ENCODE measurements at regions not wholly inside any gene's neighbourhood (a gene's known extent, or its start where the extent isn't known, plus 50 kb on each side); places are given as distances from the start of the nearest gene placed in this dataset.

- Mint-ChIP-seq H3K4me1 (ENCODE audit: unreplicated experiment) (peaks cover 6% of the 10 kb centered on the region), H3K27me3 (no peaks in the 10 kb centered on the region), H3K27ac (no peak overlapping the region), H3K9me3 (no peaks in the 10 kb centered on the region), H3K4me3 (no peak overlapping the region), H3K36me3 (no peaks in the 10 kb centered on the region)
- DNase-seq (ENCODE audit: extremely low spot score, unreplicated experiment) = no peak
- TF ChIP-seq, protein P1, sequence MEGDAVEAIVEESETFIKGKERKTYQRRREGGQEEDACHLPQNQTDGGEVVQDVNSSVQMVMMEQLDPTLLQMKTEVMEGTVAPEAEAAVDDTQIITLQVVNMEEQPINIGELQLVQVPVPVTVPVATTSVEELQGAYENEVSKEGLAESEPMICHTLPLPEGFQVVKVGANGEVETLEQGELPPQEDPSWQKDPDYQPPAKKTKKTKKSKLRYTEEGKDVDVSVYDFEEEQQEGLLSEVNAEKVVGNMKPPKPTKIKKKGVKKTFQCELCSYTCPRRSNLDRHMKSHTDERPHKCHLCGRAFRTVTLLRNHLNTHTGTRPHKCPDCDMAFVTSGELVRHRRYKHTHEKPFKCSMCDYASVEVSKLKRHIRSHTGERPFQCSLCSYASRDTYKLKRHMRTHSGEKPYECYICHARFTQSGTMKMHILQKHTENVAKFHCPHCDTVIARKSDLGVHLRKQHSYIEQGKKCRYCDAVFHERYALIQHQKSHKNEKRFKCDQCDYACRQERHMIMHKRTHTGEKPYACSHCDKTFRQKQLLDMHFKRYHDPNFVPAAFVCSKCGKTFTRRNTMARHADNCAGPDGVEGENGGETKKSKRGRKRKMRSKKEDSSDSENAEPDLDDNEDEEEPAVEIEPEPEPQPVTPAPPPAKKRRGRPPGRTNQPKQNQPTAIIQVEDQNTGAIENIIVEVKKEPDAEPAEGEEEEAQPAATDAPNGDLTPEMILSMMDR (conservative IDR thresholded peaks at IDR 0.05) = no peak
Observed at GRCh38 chr7:47196106-47196645, 385.7 kb downstream of the TNS3 start.

DNA sequence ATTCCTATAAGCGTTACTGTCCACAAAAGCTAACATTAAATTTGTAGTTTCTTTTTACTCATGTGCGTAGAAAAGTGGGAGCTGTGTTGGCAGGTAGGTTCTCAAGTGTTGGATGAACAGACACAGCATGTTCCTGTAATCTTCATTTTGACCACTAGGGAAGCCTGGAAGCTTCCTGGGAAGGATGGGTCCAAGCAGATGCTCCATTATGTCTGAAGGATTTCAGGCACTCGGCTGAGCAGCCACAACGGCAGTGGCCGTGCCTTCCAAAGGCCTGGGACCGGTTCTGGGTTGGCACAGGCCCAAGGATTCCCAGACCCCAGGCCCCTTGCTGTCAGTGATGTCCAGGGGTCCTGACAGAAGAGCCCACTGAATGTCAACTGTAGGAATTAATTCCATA lies 386.3 kb downstream of the TNS3 start:
- Mint-ChIP-seq H3K27me3 (no peaks in the 10 kb centered on the region), H3K36me3 (no peaks in the 10 kb centered on the region), H3K9me3 (no peaks in the 10 kb centered on the region), H3K27ac (no peak overlapping the region), H3K4me3 (no peak overlapping the region), H3K4me1 (ENCODE audit: unreplicated experiment) (peaks cover 6% of the 10 kb centered on the region)
- TF ChIP-seq, protein P1 (conservative IDR thresholded peaks at IDR 0.05) = peak; percentile 62
- no peak for DNase-seq (ENCODE audit: extremely low spot score, unreplicated experiment)

DNA sequence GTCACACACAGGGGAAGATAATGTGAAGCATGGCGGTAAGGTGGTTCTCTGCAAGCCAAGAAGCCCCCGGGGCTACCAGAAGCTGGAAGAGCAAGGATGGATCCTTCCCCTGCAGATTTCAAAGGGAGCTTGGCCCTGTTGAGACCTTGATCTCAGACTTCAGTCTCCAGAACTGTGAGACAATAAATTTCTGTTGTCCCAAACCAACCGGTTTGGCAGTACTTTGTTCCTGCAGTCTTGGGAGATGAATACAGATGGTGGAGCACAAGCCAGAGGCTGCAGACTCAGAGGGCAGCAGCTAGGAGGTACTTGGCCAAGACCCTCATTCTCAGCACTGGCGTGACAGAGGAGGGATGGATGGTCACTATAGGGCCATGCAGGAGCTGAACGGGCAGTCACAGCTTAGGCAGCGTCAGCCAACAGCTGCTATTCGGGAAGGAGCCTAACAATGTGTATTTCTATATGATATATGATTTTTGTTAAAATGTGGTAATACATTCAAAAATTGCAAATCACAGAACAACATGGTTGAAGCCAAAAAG lies 387.3 kb downstream of the TNS3 start:
- H3K27me3 Mint-ChIP-seq = no peaks in the 10 kb centered on the region
- H3K4me3 Mint-ChIP-seq = peak overlapping the region; percentile 48
- H3K36me3 Mint-ChIP-seq = no peaks in the 10 kb centered on the region
- peak overlapping the region; percentile 91 for H3K27ac Mint-ChIP-seq
- TF ChIP-seq, protein P1 (conservative IDR thresholded peaks at IDR 0.05) = no peak
- no peak for DNase-seq (ENCODE audit: extremely low spot score, unreplicated experiment)
- H3K9me3 Mint-ChIP-seq = no peaks in the 10 kb centered on the region
- H3K4me1 Mint-ChIP-seq (ENCODE audit: unreplicated experiment) = peaks cover 6% of the 10 kb centered on the region

GRCh38 chr7:47192978-47193377 lies 388.9 kb downstream of the TNS3 start:
- Mint-ChIP-seq H3K27ac (peak overlapping the region; percentile 91), H3K36me3 (no peaks in the 10 kb centered on the region)

DNA sequence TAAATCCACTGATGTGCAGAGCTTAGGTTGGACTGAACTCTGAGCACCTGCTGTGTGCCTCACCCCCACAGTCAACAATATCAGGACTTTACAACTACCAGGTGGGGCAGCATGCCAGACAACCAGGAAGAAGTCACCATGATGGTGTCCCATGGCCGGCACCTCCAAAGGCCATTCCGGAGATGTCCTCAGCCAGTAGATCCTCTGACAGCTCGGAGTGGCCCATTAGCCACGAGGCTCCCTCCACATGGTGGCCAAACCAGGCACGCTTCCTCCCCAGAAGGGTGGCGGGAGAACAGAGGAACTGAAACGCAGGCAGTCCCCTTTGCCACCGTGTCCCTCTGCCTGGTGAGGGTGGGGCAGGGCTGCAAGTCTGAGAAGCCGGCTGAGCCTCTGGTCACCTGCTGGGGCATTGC lies 390.0 kb downstream of the TNS3 start:
- Mint-ChIP-seq H3K9me3 (no peaks in the 10 kb centered on the region), H3K4me3 (no peak overlapping the region), H3K27ac (peak overlapping the region; percentile 48), H3K4me1 (ENCODE audit: unreplicated experiment) (peaks cover 14% of the 10 kb centered on the region), H3K36me3 (no peaks in the 10 kb centered on the region), H3K27me3 (no peaks in the 10 kb centered on the region)
- no peak for DNase-seq (ENCODE audit: extremely low spot score, unreplicated experiment)
- TF ChIP-seq, protein P1 (conservative IDR thresholded peaks at IDR 0.05) = no peak

More at GRCh38 chr7:47192978-47193377, 388.9 kb downstream of the TNS3 start:
- DNase-seq (ENCODE audit: extremely low spot score, unreplicated experiment) = no peak
- TF ChIP-seq, protein P1 (conservative IDR thresholded peaks at IDR 0.05) = no peak
- Mint-ChIP-seq H3K4me3 (peak overlapping the region; percentile 65), H3K9me3 (no peaks in the 10 kb centered on the region), H3K4me1 (ENCODE audit: unreplicated experiment) (peaks cover 12% of the 10 kb centered on the region), H3K27me3 (no peaks in the 10 kb centered on the region)
